Stromal cell of bone marrow (primary cell): ENCODE measurements at regions not wholly inside any gene's neighbourhood (a gene's known extent, or its start where the extent isn't known, plus 50 kb on each side); places are given as distances from the start of the nearest gene placed in this dataset.
"Not testable (repeated sequence)": the region's sequence is repeated elsewhere in the genome, so short reads cannot be mapped to it uniquely, and the experiment has no call there.

Experiments
- DNase-seq: peaks from one replicate; pipeline ENCODE4 v3.0.0-alpha.2; 2012; ENCODE audit warnings: low read depth

- not testable (repeated sequence) for DNase-seq
Observed at GRCh38 chr2:113386780-113387433, 50.6 kb upstream of the ZNG1B start.

DNA sequence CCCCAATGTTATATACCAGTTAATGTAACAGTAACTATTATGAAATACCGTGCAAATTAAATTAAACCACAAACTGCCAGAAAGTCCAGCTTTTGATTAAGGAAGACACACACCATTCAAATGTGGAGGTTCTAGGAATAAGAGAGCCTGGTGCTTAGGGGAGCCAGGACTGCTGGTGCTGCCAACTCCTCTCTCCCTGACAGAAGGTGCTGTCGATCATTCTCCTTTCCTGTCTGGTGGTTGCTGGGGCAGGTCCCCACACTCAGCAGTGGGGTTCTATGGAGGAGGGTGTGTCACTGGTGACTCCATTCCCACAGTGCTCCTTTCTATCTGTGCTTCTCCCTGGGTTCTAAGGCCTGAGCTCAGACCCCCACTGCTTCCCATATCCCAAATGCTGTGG is 57.9 kb upstream of the ZNG1B start:
- not testable (repeated sequence) for DNase-seq

DNA sequence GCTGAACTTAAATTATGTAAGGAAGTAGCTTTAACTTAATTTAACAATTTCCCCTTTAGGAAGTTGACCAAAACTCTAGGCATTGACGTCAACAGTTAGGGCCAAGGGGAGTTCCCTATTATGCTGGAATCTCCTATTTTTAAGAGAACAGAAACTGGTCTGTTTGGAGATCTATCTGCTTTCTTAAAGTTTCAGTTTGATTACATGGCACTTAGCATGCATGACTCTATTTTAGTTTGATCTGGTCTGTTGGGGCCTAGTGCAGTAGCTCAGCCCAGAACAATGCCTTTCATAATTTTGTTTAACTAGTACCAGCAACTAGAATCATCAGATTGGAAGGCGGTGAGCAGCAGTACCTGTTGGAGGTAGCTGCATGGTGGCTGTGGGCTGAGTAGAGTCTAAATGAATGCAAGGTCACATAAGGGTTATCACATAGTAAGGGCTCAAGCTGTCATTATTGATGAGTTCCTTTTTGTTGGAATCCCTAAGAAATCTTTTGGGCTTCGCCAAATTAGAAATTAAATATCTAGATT is 60.5 kb upstream of the ZNG1B start:
- no peak for DNase-seq

- DNase-seq: no peak
Observed at GRCh38 chr2:113376253-113376912, 61.1 kb upstream of the ZNG1B start.

DNA sequence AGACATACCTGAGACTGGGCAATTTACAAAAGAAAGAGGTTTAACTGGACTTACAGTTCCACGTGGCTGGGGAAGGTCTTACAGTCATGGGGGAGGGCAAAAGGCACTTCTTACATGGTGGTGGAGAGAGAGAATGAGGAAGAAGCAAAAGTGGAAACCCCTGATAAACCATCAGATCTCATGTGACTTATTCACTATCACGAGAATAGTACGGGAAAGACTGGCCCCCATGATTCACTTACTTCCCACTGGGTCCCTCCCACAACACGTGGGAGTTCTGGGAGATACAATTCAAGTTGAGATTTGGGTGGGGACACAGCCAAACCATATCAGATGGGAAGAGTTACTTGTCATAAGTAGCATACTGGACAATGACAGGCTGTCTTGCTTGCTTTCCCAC is 62.6 kb upstream of the ZNG1B start:
- not testable (repeated sequence) for DNase-seq

- DNase-seq: not testable (repeated sequence)
Observed at GRCh38 chr2:113372258-113372834, 65.1 kb upstream of the ZNG1B start.

DNA sequence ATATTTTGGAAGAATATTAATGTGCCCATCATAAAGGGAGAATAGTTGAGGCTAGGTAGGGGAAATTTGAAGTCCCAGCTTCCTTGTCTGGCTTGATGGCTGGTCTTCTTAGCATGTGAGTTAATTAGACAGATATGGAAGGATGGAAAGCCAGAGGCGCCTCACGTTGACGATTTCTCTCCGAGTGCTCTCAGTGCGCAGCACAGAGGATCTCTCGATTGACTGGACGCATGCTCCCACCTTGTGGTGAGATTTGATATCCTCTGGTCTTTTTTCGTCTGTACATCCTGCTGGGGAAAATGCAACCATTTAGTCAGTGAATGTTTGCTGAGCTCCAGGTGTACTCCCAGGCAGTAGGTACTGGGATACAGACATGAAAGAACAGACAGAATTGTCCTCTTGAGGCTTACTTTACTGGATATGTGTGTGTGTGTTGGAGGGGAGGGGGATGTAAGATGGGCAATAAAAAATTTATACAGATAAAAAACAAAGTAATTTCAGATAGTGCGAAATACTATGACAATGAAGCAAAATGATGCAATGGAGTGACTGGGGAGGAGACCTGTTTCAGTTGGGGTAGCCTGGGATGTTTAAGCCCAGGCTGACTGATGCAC is 66.9 kb upstream of the ZNG1B start:
- DNase-seq: peak; percentile 56

DNA sequence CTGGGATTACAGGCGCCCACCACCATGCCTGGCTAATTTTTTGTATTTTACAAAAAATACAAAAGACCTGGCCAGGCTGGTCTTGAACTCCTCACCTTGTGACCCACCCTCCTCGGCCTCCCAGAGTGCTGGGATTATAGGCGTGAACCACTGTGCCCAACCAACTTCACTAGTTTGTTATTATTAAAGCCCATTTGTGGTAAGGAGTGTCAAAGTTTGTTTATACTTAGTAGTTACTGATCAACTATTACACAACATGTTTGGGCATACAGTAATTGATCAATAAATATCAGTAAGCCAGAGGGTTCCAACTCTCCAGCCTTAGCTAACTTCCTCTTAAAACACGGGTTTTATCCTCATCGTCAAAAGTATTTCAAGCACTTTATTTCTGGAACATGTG is 67.5 kb upstream of the ZNG1B start:
- DNase-seq: no peak

DNA sequence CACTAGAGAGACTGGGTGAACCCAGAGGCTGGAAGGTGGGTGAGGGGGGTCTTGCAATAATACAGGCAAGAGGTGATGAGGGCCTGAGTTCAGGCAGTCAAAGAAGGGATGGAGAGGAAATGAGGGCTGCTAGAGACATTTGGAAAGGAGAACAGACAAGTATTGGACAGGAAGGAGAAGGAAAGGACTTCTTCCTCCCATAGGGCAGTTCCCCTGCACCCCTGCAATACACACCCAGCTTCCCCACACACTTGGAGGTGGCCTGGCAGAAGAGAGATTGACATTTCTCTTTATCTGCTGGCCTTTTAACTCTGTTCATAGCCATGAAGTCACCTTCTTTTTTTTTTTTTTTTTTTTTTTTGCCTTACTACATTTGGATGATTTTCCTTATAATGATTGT is 68.9 kb upstream of the ZNG1B start:
- not testable (repeated sequence) for DNase-seq

- not testable (repeated sequence) for DNase-seq
Observed at GRCh38 chr2:113366821-113367220, 70.7 kb upstream of the ZNG1B start.

DNA sequence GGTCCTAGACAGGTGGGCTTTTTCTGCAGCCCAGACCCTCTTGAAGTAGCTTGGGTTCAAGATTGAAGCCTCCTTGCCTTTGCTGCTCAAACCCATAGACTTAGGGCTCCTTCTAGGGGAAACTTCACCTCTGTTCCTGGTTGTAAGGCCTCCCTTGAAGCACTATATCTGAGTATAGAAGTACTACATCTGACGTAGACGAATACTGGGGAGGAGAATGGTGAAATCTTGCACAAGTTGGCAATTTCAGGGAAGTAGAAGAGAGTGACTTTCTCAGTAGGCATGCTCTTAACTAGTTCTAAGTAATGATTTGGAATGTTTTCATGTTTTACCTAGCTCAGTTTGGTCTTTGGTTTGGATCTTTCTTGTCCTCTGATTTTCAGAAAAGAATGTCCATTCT is 71.7 kb upstream of the ZNG1B start:
- DNase-seq: not testable (repeated sequence)

DNA sequence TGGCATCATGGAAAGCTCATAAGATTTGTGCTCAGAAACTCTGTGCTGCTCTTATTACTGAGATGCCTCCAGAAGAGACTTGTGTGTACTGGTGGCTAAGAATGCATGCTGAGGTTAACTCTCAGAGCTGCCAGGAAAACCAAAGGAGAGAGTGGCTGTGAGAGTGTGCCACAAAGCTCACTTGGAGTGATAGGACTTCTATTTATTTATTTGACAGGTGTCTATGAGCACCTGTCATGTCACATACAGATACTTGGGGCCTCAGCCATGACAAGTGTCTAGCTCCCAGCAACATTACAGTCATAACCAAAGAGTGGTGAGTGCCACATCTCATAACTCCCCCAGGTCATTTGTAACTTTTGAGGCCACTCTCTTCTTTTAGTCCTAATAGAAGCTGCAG is 72.2 kb upstream of the ZNG1B start:
- DNase-seq: not testable (repeated sequence)

GRCh38 chr2:113361051-113361450 is 76.4 kb upstream of the ZNG1B start:
- DNase-seq: no peak

DNA sequence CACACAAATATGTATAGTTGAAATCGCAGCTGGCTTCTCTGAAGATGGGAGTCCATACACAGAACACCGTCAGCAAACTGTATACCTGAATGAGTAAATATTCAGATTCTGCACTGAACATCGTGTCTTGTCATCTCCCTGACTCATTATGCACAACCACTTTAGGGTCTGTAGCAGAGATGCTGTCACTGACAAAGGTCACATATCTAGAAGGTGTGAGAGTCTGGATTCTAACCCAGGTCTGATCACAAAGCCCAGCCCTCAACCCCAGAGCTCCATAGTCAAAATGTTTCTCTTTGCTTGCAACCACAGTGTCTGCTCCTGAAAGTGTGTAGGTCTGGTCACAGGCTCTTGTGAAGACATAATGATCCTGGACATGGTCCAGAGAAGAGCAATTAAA is 78.3 kb upstream of the PAX8 start:
- no peak for DNase-seq

GRCh38 chr2:113356284-113356683 is 77.6 kb upstream of the PAX8 start:
- DNase-seq: not testable (repeated sequence)

GRCh38 chr2:113355339-113356015 is 76.8 kb upstream of the PAX8 start:
- not testable (repeated sequence) for DNase-seq

DNA sequence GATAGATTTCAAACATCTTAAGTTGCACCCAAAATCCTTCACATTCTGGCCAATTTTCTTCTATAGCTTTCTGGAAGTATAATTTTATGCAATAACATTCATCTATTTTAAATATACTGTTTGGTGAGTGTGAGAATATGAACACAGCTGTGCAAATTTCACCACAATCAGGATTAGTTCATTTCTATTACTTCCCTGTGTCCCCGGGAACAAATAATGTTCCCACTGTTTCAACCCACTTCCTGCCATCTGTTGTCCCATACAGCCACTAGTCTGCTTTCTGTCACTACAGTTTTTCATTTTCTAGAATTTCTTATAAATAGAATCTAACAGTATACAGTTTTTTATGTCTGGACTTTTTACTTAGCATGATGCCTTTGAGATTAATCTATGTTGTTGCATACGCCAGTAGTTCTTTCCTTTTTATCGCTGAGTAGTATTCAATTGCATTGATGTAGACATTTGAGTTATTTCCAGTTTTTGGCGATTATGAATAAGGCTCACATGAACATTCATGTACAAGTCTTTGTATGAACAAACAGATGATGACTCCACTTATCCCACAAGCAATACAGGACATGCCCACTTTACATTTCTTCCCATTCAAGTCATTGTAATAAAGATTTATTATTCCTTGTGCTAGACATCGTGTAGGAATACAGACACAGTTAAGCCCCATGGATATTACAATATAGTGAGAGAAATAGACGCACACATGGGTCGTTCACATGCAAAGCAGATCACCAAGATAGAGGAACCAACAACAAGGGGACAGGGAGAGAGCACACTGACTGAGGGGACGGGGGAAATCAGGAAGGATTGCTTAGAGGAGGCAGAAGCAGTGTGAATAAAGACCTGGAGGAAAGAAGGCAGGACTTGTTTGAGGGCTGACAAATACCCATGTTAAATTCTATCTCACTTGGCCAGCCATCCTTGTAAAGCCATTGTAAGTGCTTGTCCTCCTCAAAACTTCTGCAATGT is 72.9 kb upstream of the PAX8 start:
- DNase-seq: no peak

GRCh38 chr2:113343800-113344199 is 65.1 kb upstream of the PAX8 start:
- not testable (repeated sequence) for DNase-seq

DNA sequence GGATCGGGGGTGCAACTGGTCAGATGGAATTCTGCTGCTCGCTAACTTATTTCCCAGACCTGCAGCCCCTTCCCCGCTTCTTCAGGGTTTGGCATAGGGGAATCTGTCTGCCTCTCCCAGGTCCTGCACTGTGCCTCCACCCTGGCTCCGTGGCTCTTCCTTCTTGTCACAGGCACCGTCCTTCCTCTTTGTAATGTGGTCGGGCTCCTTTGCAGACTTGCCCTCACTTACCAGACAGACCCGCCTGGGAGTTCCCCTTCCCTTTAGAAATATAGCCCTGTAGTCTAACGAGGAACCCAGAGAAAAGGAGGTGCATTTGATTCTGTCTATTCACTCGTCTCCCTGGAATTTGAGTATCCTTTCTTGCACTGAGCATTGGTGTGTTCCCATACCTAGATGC is 63.9 kb upstream of the PAX8 start:
- DNase-seq: no peak

DNA sequence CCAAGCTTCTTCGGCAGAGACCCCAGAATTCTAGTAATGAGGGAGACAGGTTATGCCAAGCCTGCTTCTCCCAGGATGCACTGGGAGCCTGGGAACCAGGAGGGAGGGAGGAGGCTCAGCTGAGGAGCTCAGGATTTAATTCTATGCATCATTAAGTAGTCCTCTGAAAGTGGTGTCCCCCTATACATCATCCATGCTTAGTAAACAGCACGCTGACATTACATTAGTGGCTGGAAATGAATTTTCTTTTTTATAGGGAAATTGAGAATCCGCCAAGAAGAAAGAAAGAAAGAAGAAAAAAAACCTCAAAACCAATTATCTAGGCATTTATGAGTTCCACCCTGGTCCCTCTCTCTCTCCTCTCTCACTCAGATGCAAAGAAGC is 63.1 kb upstream of the PAX8 start:
- DNase-seq: not testable (repeated sequence)
